ENCODE measurements at regions not wholly inside any gene's neighbourhood (a gene's known extent, or its start where the extent isn't known, plus 50 kb on each side); places are given as distances from the start of the nearest gene placed in this dataset.

DNA sequence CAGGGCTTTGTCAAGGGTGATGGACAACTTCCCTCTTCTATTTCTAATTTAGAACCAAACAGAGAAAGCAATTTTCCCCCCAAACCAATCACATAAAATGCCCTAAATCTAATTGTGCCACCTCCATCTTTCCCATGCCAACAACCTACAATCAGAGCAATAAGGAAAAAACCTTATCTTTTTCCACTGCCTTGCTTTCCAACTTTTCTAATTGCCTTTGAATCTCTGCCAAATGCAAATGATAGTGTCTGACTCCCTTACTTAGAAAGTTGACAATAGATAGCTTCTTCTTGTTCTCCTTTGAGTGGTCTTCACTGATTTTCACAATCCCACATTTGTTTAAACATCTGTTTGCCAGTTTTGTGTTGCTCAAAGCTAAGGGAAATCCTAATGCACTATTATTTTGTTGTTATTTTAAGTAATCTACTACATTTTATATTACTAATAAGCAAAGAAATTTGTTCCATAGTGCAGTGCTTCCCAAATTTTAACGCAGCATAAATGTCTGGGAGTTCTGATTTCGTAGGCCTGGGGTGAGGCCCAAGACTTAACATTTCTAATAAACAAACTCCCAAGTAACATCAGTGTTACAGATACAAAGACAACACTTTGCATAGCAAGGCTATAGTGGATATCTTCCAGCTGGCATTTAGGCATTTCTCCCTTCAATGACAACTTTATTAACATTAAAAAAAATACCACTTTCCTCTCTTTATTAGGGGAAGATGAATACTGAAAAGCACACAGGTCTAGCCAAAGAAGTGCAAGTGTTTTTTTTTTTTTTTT is 696.3 kb upstream of the USP15 start:
- TF ChIP-seq POLR2AphosphoS5 (IDR thresholded peaks at IDR 0.05) (no peak), CTCF (IDR thresholded peaks at IDR 0.05) (no peak)
